Spleen (tissue), 11 donors: ENCODE measurements at regions not wholly inside any gene's neighbourhood (a gene's known extent, or its start where the extent isn't known, plus 50 kb on each side); places are given as distances from the start of the nearest gene placed in this dataset.

Experiments
- DNase-seq: peaks from one replicate; pipeline ENCODE4 v3.0.0-alpha.2; 2020
- H3K27ac ChIP-seq, 8 donors: fragments of 200-600 bp; sonication (generic) in 7 of 8; 1 replicate in 4 of 8; 2 replicates in 4 of 8; pipeline versions ENCODE4 v1.5.0 to v1.8.0; 2016 to 2021; ENCODE audit warnings: inconsistent platforms in 4 of 8, mild to moderate bottlenecking in 4 of 8, moderate library complexity in 1 of 8
- H3K27me3 ChIP-seq, 7 donors: fragments of 200-600 bp; sonication (generic) in 6 of 7; replicated peaks in 1 of 7; 1 replicate in 4 of 7; 2 replicates in 3 of 7; pipeline versions ENCODE4 v1.5.0 to v1.8.0; 2016 to 2021; ENCODE audit warnings: inconsistent platforms in 3 of 7, mild to moderate bottlenecking in 1 of 7
- H3K36me3 ChIP-seq, 6 donors: fragments of 200-600 bp; sonication (generic) in 5 of 6; 1 replicate in 4 of 6; 2 replicates in 2 of 6; pipeline versions ENCODE4 v1.5.0 to v1.8.0; 2016 to 2021; ENCODE audit warnings: inconsistent platforms in 2 of 6
- H3K4me1 ChIP-seq, 6 donors: fragments of 200-600 bp; sonication (generic) in 5 of 6; 1 replicate in 3 of 6; 2 replicates in 3 of 6; pipeline versions ENCODE4 v1.5.0 to v1.8.0; 2016 to 2021; ENCODE audit warnings: inconsistent platforms in 3 of 6
- H3K4me3 ChIP-seq, 8 donors: fragments of 200-600 bp; sonication (generic) in 7 of 8; 1 replicate in 4 of 8; 2 replicates in 4 of 8; pipeline versions ENCODE4 v1.5.0 to v1.8.0; 2016 to 2021; ENCODE audit warnings: inconsistent platforms in 4 of 8, mild to moderate bottlenecking in 4 of 8, moderate library complexity in 2 of 8
- H3K9me3 ChIP-seq, 8 donors: fragments of 200-600 bp; sonication (generic) in 7 of 8; 1 replicate in 4 of 8; 2 replicates in 4 of 8; pipeline versions ENCODE4 v1.5.0 to v1.8.0; 2016 to 2021; ENCODE audit warnings: inconsistent platforms in 4 of 8
- POLR2A ChIP-seq, 3 donors: fragments of 450-650 bp; IDR thresholded peaks; one replicate each; pipeline ENCODE4 v1.5.1; 2017; ENCODE audit warnings: antibody characterized with exemption in 3 of 3, mild to moderate bottlenecking in 1 of 3
- POLR2AphosphoS5 ChIP-seq, 3 donors: sonication (generic); formaldehyde crosslinking; IDR thresholded peaks; one replicate each; pipeline ENCODE4 v1.5.1; 2017; ENCODE audit warnings: antibody characterized with exemption in 3 of 3
- WGBS, 5 donors: extraction: QIAGEN DNeasy Blood & Tissue Kit in 3 of 5; methylation state at CpG; one replicate each; pipeline versions ENCODE4 v1.1.5 to v1.1.7; 2013 to 2018; 5-methylcytosine and 5-hydroxymethylcytosine counted together
- intact Hi-C: fragments of 100-400 bp; cut with DNase I; formaldehyde crosslinking; loops from one replicate; pipeline ENCODE4 v1.15.0; 2023; ENCODE audit warnings: low total_unique reads
- TF ChIP-seq, protein P1 (sequence below), 11 experiments: fragments of 200-600 bp in 7 of 11; fragments of 450-650 bp in 4 of 11; sonication (generic) in 4 of 11; IDR thresholded peaks in 8 of 11; conservative IDR thresholded peaks in 3 of 11; 1 replicate in 7 of 11; 2 replicates in 4 of 11; pipeline versions ENCODE4 v1.4.0 to v1.8.0; 2016 to 2021; ENCODE audit warnings: antibody characterized with exemption in 11 of 11, inconsistent platforms in 4 of 11, mild to moderate bottlenecking in 1 of 11
- donor health status: healthy with polysubstance abuse.
- donor health status: DM: no; HTN: no; CAD: no; lungs with moderate emphysema.
- donor health status: DM: no; HTN: no; CAD: no.
- donor health status: Bipolar disorder and iron deficiency.
- donor health status: healthy.
- donor health status: DM: no; HTN: no; CAD: no.
- donor health status: DM: yes; HTN: yes; CAD: no.

DNA sequence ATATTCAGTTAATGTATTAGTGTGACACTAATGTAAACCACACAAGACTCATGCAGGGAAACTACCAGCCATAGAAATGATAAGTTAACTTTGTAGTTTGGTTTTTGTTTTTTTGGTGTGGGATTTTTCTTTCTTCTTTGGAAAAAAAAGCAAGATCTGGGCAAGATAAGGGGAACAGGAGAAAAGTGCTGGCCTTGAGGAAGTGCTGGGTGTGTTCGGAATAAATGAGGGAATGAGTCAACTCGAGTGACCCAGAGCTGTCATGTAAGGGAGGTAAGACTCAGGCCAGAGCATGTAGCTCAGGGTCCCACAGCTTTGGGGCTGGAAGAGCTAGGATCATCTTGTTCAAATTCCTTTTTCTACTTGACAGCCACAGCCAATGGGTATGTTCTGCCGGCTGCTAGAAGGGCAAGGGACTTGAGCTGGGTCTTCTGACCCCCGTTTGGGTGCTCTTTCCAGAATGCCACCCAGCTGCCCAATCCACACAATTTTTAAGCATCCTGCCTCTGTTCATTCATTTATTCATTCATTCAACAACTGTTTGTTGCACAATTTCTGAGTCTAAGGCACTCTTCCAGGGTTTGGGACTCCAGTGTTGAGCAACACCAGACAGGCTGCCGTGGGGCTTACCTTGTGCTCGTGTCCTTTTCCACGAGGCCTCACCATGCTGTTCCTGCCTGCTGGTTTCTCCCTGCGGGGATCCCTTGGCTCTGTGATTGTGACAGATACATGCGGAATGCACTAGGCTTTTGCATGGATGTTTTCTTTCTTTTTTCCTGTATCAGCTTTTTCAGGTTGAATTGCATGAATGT lies 54.5 kb downstream of the CLDN34 start:
- Histone ChIP-seq H3K27ac (no peak overlapping the region), H3K36me3 (no peaks in the 10 kb centered on the region), H3K27me3 (no peaks in the 10 kb centered on the region), H3K4me3 (no peak overlapping the region), H3K9me3 (no peaks in the 10 kb centered on the region), H3K4me1 (peaks cover 0 to 20% (median 8%) of the 10 kb centered on the region in 6 donors)
- TF ChIP-seq POLR2AphosphoS5 (IDR thresholded peaks at IDR 0.05) = no peak
- WGBS, 5 donors = 69 to 86% (median 76%) methylated on average over 9 of the region's 9 CpGs
- DNase-seq = no peak
- intact Hi-C loops = no loop called here

DNA sequence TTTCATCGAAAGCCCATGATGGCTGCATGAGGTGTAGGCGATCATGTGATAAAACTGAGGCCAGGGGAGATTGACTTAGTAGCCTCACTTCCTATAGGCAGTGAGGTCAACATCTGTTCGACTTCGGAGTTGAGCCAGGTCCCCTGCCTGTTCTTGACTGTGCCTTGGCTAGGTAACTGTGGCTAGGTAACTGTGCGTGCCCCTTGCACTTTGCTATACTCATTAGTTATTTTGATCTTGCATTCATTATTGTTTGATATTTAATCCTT lies 55.0 kb downstream of the CLDN34 start:
- WGBS, 5 donors = 92 to 98% (median 96%) methylated on average over 5 of the region's 5 CpGs
- DNase-seq = no peak
- TF ChIP-seq POLR2A (IDR thresholded peaks at IDR 0.05) (no peak), POLR2AphosphoS5 (IDR thresholded peaks at IDR 0.05) (no peak)
- TF ChIP-seq, protein P1, sequence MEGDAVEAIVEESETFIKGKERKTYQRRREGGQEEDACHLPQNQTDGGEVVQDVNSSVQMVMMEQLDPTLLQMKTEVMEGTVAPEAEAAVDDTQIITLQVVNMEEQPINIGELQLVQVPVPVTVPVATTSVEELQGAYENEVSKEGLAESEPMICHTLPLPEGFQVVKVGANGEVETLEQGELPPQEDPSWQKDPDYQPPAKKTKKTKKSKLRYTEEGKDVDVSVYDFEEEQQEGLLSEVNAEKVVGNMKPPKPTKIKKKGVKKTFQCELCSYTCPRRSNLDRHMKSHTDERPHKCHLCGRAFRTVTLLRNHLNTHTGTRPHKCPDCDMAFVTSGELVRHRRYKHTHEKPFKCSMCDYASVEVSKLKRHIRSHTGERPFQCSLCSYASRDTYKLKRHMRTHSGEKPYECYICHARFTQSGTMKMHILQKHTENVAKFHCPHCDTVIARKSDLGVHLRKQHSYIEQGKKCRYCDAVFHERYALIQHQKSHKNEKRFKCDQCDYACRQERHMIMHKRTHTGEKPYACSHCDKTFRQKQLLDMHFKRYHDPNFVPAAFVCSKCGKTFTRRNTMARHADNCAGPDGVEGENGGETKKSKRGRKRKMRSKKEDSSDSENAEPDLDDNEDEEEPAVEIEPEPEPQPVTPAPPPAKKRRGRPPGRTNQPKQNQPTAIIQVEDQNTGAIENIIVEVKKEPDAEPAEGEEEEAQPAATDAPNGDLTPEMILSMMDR (IDR thresholded peaks at IDR 0.05 in 8 of 11, conservative IDR thresholded peaks at IDR 0.05 in 3 of 11) = no peak
- Histone ChIP-seq H3K4me1 (peaks cover 0 to 15% (median 3%) of the 10 kb centered on the region in 6 donors), H3K27ac (no peak overlapping the region), H3K36me3 (no peaks in the 10 kb centered on the region), H3K9me3 (no peaks in the 10 kb centered on the region), H3K27me3 (no peaks in the 10 kb centered on the region), H3K4me3 (no peak overlapping the region)
- intact Hi-C loops = no loop called here

DNA sequence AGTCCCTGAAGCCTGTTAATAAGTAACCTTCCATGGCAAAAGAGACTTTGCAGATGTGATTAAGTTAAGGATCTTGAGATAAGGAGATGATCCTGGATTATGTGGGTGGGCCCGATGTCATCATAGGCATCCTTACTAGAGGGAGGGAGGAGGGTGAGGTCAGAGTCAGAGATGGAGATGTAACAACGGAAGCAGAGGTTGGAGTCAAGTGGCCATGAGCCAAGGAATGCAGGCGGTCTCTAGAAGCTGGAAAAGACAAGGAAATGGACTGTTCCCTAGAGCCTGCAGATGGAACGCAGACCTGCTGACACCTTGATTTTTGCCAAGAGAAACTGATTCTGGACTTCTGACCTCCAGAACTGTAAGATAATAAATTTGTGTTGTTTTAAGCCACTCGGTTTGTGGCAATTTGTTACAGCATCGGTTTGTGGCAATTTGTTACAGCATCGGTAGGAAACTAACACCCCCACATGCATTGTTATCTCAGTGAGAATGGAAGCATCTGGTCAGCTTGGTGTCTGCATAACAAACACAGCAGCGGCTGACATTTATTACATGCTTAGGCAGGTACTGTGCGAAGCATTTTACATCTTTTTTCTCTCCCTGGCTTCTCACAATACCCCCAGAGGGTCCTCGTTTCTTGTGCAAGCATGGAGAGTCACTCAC lies 55.6 kb downstream of the CLDN34 start:
- intact Hi-C loops = no loop called here
- H3K27ac ChIP-seq = no peak overlapping the region

DNA sequence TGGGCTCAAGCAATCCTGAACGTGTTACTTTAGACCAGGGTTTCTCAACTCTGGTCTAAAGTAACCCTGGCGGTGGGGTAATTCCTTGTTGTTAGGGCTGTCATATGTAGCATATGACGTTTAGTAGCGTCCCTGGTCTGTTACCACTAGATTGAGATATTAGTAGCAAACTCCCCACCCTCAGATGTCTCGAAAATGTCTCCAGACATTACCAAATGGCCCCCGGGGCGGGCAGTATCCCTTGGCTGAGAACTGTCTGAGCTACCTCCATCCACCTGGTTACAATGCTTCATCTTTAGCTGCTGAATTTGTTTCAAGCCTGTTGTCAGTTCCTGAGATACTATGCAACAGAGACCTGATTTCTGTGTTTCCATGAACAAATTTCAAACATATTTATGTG lies 56.7 kb downstream of the CLDN34 start:
- Histone ChIP-seq H3K9me3 (no peaks in the 10 kb centered on the region), H3K27ac (no peak overlapping the region), H3K4me3 (no peak overlapping the region), H3K27me3 (no peaks in the 10 kb centered on the region), H3K36me3 (no peaks in the 10 kb centered on the region), H3K4me1 (no peaks in the 10 kb centered on the region)
- intact Hi-C loops = no loop called here
- WGBS, 5 donors = 80 to 97% (median 84%) methylated on average over 6 to 7 of the region's 7 CpGs
- TF ChIP-seq POLR2A (IDR thresholded peaks at IDR 0.05) (no peak), POLR2AphosphoS5 (IDR thresholded peaks at IDR 0.05) (no peak)
- TF ChIP-seq, protein P1 (IDR thresholded peaks at IDR 0.05 in 8 of 11, conservative IDR thresholded peaks at IDR 0.05 in 3 of 11) = no peak
- DNase-seq = no peak

More for the DNA sequence above, 55.6 kb downstream of the CLDN34 start:
- Histone ChIP-seq H3K4me1 (peaks cover 0 to 10% (median 0%) of the 10 kb centered on the region in 6 donors), H3K27me3 (no peaks in the 10 kb centered on the region), H3K4me3 (no peak overlapping the region), H3K9me3 (no peaks in the 10 kb centered on the region), H3K36me3 (no peaks in the 10 kb centered on the region)
- no peak for TF ChIP-seq POLR2A (IDR thresholded peaks at IDR 0.05)
- no peak for TF ChIP-seq POLR2AphosphoS5 (IDR thresholded peaks at IDR 0.05)
- TF ChIP-seq, protein P1 (IDR thresholded peaks at IDR 0.05 in 8 of 11, conservative IDR thresholded peaks at IDR 0.05 in 3 of 11) = no peak
- no peak for DNase-seq
- 75 to 83% (median 82%) methylated on average over 10 of the region's 10 CpGs for WGBS, 5 donors
